ENCODE measurements at regions not wholly inside any gene's neighbourhood (a gene's known extent, or its start where the extent isn't known, plus 50 kb on each side); places are given as distances from the start of the nearest gene placed in this dataset.

DNA sequence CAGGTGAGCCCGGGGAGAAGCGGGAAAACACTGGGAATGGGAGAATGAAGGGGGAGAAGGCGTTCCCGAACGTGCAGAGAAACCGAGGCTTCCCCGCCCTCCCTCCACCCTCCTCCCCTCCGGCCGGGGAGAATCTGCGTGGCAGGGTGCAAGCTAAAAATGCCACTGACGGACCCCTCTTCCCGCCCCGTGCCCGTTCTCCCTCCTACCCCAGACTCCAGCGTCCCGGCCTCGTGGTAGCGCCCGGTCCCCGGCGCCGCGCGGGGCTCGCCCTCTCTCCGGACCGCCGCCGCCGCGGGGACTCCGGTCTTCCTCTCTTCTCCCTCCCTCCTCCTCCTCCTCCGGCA is 81.6 kb upstream of the AK4 start:
- TF ChIP-seq POLR2A (IDR thresholded peaks at IDR 0.05): no peak
- TF ChIP-seq, protein P1, sequence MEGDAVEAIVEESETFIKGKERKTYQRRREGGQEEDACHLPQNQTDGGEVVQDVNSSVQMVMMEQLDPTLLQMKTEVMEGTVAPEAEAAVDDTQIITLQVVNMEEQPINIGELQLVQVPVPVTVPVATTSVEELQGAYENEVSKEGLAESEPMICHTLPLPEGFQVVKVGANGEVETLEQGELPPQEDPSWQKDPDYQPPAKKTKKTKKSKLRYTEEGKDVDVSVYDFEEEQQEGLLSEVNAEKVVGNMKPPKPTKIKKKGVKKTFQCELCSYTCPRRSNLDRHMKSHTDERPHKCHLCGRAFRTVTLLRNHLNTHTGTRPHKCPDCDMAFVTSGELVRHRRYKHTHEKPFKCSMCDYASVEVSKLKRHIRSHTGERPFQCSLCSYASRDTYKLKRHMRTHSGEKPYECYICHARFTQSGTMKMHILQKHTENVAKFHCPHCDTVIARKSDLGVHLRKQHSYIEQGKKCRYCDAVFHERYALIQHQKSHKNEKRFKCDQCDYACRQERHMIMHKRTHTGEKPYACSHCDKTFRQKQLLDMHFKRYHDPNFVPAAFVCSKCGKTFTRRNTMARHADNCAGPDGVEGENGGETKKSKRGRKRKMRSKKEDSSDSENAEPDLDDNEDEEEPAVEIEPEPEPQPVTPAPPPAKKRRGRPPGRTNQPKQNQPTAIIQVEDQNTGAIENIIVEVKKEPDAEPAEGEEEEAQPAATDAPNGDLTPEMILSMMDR (IDR thresholded peaks at IDR 0.05): no peak
